Neural crest cell (in vitro differentiated cells): ENCODE measurements at regions not wholly inside any gene's neighbourhood (a gene's known extent, or its start where the extent isn't known, plus 50 kb on each side); places are given as distances from the start of the nearest gene placed in this dataset.
"Not testable (repeated sequence)": the region's sequence is repeated elsewhere in the genome, so short reads cannot be mapped to it uniquely, and the experiment has no call there.

ENCODE experiments used
- DNase-seq: peaks from one replicate; pipeline ENCODE4 v3.0.0; 2021; ENCODE audit warnings: low read depth, mixed read lengths, low spot score
- H3K27ac Mint-ChIP-seq: one replicate; pipeline ENCODE4 v1.8.0; 2021; ENCODE audit warnings: mild to moderate bottlenecking, mixed read lengths; ENCODE audit not compliant: unreplicated experiment
- H3K27me3 Mint-ChIP-seq: 2 replicates; pipeline ENCODE4 v1.8.0; 2021; ENCODE audit warnings: low read depth, mild to moderate bottlenecking, mixed read lengths
- H3K36me3 Mint-ChIP-seq: 2 replicates; pipeline ENCODE4 v1.8.0; 2021; ENCODE audit warnings: low read depth, mild to moderate bottlenecking, mixed read lengths
- H3K4me1 Mint-ChIP-seq: 2 replicates; pipeline ENCODE4 v1.8.0; 2021; ENCODE audit warnings: mixed read lengths
- H3K4me3 Mint-ChIP-seq: one replicate; pipeline ENCODE4 v1.8.0; 2021; ENCODE audit warnings: mild to moderate bottlenecking, mixed read lengths
- H3K9me3 Mint-ChIP-seq: 2 replicates; pipeline ENCODE4 v1.8.0; 2021; ENCODE audit warnings: mixed read lengths
- CTCF ChIP-seq: fragments of 200-600 bp; sonication (generic); conservative IDR thresholded peaks from 2 replicates; pipeline ENCODE4 v1.5.0; 2021; ENCODE audit warnings: antibody characterized with exemption, mild to moderate bottlenecking

DNA sequence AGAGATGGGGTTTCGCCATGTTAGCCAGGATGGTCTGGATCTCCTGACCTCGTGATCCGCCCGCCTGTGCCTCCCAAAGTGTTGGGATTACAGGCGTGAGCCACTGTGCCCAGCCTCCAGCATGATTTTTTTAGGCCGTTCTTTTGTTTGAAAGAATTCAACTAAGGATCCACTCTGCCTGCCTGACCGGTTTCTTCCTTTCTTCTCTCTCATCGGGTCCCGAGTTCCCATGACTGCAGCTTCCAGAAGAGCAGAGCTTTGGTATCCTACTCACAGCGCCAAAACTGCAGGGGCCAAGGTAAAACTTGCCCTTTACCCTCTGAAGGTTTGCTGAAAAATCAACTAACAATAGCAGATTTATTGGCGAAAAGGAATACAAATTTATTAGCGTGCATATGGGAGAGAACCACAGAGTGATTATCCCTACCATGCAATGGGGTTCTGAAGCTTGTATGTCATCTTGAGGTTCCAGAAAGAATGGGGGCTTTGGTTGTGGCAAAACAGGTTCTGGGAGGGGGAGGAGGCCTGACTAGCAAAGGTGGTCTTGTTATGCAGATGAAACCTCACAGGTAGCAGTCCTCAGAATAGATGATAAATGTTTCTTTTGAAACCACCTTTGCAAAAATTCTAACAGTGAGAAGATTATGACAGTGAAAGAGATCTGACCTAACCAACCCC lies 87.0 kb upstream of the MSH6 start:
- no peak overlapping the region for H3K4me3 Mint-ChIP-seq
- H3K36me3 Mint-ChIP-seq = no peaks in the 10 kb centered on the region
- no peak for TF ChIP-seq CTCF
- no peaks in the 10 kb centered on the region for H3K9me3 Mint-ChIP-seq
- H3K4me1 Mint-ChIP-seq = peaks cover 21% of the 10 kb centered on the region
- no peak for DNase-seq
- H3K27me3 Mint-ChIP-seq = no peaks in the 10 kb centered on the region
- H3K27ac Mint-ChIP-seq = no peak overlapping the region

DNA sequence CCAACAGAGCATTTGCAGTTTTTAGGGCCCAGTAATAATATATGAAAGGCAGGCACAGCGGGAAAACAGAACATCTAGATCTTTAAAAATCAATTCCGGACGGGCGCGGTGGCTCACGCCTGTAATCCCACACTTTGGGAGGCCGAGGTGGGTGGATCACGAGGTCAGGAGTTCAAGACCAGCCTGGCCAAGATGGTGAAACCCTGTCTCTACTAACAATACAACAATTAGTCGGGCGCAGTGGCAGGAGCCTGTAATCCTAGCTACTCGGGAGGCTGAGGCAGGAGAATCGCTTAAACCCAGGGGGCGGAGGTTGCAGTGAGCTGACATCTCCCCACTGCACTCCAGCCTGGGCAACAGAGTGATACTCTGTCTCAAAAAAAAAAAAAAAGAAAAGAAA lies 88.5 kb upstream of the MSH6 start:
- not testable (repeated sequence) for H3K4me3 Mint-ChIP-seq, H3K36me3 Mint-ChIP-seq, H3K9me3 Mint-ChIP-seq, H3K27me3 Mint-ChIP-seq, H3K27ac Mint-ChIP-seq, DNase-seq
- H3K4me1 Mint-ChIP-seq = peaks cover 21% of the 10 kb centered on the region

GRCh38 chr2:47690706-47691325 lies 92.1 kb upstream of the MSH6 start:
- H3K27me3 Mint-ChIP-seq, H3K4me3 Mint-ChIP-seq, DNase-seq, H3K36me3 Mint-ChIP-seq, H3K27ac Mint-ChIP-seq, H3K4me1 Mint-ChIP-seq, H3K9me3 Mint-ChIP-seq: not testable (repeated sequence)

DNA sequence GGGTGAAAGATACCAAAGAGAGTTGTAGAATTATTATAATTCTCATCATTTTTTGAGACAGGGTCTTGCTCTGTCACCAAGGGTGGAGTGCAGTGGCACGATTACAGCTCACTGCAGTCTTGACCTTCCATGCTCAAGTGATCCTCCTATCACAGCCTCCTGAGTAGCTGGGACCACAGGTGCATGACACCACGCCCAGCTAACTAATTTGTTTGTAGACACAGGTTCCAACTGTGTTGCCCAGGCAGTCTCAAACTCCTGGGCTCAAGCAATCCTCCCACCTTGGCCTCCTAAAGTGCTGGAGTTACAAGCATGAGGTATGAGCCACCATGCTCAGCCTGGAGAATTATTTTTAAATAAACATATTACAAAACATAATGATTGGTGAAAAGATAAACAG lies 92.8 kb upstream of the MSH6 start:
- H3K9me3 Mint-ChIP-seq = no peaks in the 10 kb centered on the region
- H3K27me3 Mint-ChIP-seq = no peaks in the 10 kb centered on the region
- peaks cover 3% of the 10 kb centered on the region for H3K36me3 Mint-ChIP-seq
- no peak overlapping the region for H3K27ac Mint-ChIP-seq
- no peak for TF ChIP-seq CTCF
- H3K4me3 Mint-ChIP-seq = no peak overlapping the region
- no peak for DNase-seq
- peaks cover 7% of the 10 kb centered on the region for H3K4me1 Mint-ChIP-seq

GRCh38 chr2:47689118-47689517 lies 93.8 kb upstream of the MSH6 start:
- H3K27ac Mint-ChIP-seq, DNase-seq, H3K4me1 Mint-ChIP-seq, H3K4me3 Mint-ChIP-seq, H3K36me3 Mint-ChIP-seq, H3K9me3 Mint-ChIP-seq, H3K27me3 Mint-ChIP-seq: not testable (repeated sequence)

- H3K9me3 Mint-ChIP-seq = no peaks in the 10 kb centered on the region
- H3K27me3 Mint-ChIP-seq = no peaks in the 10 kb centered on the region
- H3K4me3 Mint-ChIP-seq = no peak overlapping the region
- no peaks in the 10 kb centered on the region for H3K4me1 Mint-ChIP-seq
- DNase-seq = no peak
- TF ChIP-seq CTCF = no peak
- no peak overlapping the region for H3K27ac Mint-ChIP-seq
- peaks cover 3% of the 10 kb centered on the region for H3K36me3 Mint-ChIP-seq
Observed at GRCh38 chr2:47688561-47688960, 94.4 kb upstream of the MSH6 start.

DNA sequence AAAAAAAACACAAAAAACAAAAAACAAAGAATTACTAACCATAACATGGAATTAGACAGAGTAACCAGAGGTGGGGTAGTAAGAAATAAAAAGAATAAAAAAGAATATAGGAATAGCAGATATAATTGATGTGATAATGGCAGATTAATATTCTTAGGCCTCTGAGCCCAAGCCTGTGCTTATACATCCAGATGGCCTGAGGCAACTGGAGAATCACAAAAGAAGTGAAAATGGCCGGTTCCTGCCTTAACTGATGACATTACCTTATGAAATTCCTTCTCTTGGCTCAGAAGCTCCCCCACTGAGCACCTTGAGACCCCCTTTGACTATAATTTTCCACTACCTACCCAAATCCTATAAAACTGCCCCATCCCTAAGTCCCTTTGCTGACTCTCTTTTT lies 95.1 kb upstream of the MSH6 start:
- H3K36me3 Mint-ChIP-seq = peaks cover 3% of the 10 kb centered on the region
- H3K27ac Mint-ChIP-seq = no peak overlapping the region
- H3K9me3 Mint-ChIP-seq = no peaks in the 10 kb centered on the region
- no peak for TF ChIP-seq CTCF
- DNase-seq = no peak
- H3K4me1 Mint-ChIP-seq = no peaks in the 10 kb centered on the region
- H3K4me3 Mint-ChIP-seq = no peak overlapping the region
- H3K27me3 Mint-ChIP-seq = no peaks in the 10 kb centered on the region
